ENCODE measurements at regions not wholly inside any gene's neighbourhood (a gene's known extent, or its start where the extent isn't known, plus 50 kb on each side); places are given as distances from the start of the nearest gene placed in this dataset.
A peak's percentile ranks its signal among the peaks of the same experiment; 100 is the strongest.

- DNase-seq, result no peak
These were observed 137.2 kb downstream of the SLC24A2 start for GRCh38 chr9:19651681-19652080.

DNA sequence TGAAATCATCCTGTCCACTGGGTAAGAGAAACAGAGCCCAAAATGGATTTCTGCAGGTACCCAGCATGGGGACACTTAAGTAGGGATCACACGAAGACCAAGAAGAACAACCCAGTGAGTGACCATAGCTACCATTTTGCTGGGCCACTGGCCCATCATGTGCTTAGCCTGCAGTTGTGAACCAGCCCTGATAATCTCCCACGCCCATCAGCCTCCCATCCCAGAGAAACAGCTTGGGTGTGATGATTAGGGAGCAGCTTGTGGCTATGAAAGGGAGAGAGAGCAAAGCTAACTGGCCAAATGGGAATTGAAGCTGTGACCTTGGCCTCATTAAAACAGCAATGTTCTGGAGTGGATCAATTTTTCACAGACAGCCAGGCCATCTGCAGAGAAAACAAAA, 138.5 kb downstream of the SLC24A2 start:
- DNase-seq, result no peak

- DNase-seq, result no peak
These were observed 139.3 kb downstream of the SLC24A2 start for GRCh38 chr9:19649336-19650041.

DNA sequence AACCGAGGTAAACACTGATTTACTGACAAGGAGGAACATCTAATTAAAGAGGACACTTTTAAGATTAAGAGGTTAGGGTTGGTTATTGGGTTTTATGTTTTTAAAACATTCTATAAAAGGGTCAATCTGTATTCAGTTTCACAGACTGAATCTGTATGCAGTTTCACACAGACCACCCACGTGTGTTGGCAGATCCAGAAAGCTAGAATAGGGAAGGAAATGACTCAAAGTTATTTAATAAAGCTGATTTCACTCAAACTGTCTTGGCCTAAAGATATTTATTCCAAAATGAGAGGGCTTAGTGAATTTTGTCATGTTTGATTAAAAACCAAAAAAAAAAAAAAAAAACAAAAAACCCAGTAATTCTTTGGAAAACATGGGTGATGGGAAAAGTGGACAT, 140.2 kb downstream of the SLC24A2 start:
- DNase-seq, result peak; percentile 80

DNA sequence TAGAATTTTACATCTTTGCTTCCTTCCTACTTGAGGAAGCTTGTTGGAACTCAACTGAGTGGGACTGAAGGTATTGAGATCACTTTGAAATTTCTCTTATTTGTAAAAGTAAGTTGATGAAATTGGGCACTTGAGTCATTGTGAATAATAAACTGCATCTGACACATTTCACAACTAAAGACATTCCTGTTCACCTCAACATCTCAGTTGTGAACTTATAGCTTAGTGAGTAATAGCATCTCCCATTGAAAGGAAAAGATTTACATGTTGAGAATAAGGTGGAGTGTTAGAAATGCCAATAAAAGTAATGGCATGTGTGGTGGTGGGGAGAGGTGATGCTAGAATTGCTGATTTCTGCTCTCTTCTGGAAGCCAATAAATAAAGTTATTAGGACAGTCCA, 145.0 kb downstream of the SLC24A2 start:
- no peak for DNase-seq

- DNase-seq, result no peak
These were observed 146.6 kb downstream of the SLC24A2 start for GRCh38 chr9:19642256-19642655.

- DNase-seq, result no peak
These were observed 147.8 kb downstream of the SLC24A2 start for GRCh38 chr9:19641046-19641445.

- no peak for DNase-seq
These were observed 148.8 kb downstream of the SLC24A2 start for GRCh38 chr9:19640014-19640413.

DNA sequence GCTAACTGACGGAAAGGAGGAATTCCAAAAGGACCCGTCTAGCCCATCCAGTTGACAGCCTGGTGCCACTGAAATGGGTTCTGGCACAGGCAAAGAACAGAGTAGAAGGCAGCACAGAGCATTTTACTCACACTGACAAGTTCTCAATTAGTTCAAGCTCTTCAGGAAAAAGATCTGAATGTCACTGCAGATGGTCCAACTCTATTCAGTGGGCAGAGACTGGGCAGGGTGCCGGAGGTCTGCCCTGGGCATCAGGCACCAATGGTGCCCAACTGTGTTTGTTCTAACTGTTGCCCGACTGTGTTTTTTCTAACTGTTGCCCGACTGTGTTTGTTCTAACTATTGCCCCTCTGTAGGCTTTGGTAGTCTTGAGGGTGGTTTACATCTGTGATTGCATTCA, 151.8 kb downstream of the SLC24A2 start:
- DNase-seq, result no peak

GRCh38 chr9:19634881-19635280, 154.0 kb downstream of the SLC24A2 start:
- DNase-seq, result no peak

DNA sequence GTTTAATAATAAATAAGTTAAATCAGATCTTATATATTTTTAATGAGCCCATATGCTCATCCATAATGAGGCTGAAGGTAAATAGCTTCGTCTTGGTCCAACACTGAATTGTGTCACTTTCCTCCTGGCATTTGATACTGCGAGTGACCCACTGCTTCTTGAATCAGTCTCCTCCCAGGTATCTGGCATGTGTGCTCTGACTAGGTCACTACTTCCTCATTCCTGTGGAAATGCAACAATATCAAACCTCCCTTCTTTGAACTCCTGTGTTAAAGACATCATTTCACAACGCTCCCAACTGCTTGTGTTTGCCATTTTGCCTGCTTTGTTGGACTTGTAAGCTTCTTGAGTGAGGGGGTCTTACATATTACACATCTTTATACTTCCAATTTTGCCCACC, 157.7 kb downstream of the SLC24A2 start:
- no peak for DNase-seq

- DNase-seq, result peak; percentile 68
These were observed 158.1 kb downstream of the SLC24A2 start for GRCh38 chr9:19630760-19631159.

DNA sequence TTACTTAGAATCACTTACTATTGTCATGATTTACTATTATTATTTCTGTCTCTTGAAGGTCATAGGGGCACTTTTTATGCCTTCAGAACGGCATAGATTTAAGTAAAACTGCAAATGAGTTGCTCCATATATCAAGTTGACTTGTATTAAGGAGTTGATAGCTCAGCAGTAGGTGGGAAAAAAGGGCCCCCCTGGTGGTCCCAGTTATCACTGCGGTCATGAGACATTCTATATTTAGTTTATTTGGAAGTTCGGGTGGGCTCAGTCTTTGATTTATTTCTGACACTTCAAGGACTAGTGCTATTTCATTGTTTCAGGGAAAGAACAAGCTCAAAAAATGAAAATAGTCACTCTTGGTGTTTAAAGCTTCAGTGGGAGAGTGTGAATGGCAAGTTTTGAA, 159.3 kb downstream of the SLC24A2 start:
- DNase-seq, result no peak

- DNase-seq, result peak; percentile 47
These were observed 163.4 kb downstream of the SLC24A2 start for GRCh38 chr9:19625426-19625825.

DNA sequence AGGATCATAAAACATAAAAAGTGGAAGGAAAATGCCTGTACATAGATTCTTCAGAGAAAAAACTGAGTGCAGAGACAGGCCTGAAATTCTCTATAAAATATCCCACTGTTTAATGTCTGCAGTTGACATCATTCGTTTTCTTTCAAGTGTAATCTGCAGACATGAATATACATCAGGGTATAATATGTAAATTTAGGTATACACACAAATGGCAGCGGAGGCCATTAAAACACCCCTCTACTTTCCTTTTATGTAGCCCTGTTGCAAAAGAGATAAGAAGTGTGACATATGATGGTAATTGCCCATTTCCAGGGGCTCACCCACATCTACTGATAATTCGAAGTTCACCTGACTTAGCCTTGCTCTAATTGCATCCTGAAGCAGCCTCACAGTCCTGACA, 164.3 kb downstream of the SLC24A2 start:
- no peak for DNase-seq

DNA sequence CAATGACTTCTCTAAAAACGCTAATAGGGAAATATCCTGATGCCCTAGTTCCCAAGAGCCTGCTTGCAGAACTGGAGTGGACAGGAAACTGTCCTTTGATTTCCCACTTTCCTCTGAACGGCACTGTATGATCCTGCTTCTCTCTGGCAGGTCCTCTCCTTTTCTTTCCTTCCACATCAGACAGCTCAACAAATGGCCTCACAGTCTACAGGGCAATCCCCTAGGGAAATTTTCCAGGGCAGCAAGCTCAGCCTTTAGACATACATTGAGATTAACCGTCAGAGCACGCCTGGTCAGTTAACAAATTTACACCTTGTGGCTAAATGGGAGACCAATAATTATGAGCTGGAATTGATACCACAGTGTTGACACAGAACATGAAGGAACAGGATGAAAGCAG, 164.9 kb downstream of the SLC24A2 start:
- DNase-seq, result no peak

GRCh38 chr9:19620326-19620725, 168.5 kb downstream of the SLC24A2 start:
- DNase-seq, result no peak

- DNase-seq, result no peak
These were observed 169.6 kb downstream of the SLC24A2 start for GRCh38 chr9:19619221-19619620.

DNA sequence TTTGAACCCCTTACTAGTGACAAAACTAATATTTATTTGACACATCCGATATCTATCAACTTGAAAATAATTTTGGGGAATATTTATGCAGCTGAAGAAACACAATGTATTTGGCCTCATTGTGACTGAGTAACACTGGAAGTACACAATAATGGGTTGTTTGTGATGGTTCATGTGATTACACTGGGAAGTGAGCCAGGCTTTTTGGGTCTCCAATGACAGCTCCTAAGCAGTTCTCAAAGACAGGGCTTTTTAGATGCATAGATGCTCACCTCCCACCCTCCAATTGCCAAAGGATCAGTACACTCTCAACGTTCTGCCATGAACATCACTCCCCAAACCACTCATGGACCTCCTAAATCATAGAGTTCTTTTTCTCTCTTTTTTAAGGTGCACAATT, 170.0 kb downstream of the SLC24A2 start:
- no peak for DNase-seq

DNA sequence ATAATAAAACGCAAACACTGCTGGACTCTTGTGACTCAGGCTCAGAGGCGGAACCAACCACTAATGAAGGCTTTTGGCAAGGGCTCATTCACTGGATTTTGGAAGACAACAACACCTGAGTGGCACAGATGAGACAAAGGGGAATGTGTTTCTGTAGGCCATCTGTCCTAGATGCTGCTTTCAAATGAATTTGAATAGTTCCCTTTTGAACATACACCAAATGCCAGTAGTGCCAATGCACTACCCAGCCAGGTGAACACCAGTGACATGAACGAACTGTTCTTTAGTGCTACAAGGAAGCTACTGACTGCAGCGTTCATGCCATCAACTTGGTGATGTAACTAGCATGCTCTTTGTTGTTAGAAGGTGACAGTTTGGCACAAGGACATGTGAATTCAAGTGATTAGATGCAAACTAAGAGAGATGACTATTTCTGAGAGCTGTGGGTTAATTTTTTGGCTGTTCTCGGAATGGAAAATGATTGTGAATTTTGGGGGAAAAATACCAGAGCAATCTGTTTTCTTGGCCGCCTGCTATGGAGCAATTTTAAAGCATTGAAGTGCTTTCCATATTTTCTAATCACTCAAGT, 173.7 kb downstream of the SLC24A2 start:
- no peak for DNase-seq

DNA sequence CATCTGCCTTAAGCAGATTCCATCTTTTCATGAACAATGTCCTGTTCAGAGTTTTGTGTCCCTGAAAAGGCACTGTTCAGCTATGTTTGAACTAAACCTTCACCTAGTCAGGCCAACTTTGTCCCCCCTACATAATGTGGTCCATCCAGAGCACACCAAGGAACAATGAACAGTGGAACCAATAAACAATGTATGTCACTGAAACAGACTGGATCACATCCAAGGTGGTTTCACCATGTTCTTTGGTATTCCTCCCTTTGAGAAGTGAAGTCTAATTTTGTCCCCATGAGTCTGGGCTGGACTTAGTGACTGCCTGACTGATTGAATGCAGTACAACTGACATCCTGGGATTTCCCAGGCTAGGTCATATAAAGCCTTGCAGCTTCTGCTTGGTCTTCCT, 174.5 kb downstream of the SLC24A2 start:
- no peak for DNase-seq

DNA sequence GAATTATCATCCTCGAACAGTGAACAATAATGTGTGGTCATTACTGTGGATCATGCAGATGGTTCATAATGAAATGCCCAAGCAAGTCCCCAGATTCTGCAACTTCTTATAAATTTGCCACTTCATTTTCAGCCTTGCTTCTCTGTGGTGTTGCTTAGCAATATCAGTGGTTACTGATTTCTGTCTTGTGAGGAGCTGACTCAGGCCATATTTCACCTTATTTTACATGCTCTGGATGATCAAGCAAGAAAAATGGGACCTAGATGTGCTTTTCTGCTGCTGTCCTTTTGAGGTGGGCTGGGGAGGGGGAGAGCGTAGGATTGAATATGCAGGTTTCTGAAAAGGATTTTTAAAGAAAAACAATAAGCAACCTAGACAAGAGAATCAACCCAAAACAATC, 188.3 kb downstream of the SLC24A2 start:
- no peak for DNase-seq

DNA sequence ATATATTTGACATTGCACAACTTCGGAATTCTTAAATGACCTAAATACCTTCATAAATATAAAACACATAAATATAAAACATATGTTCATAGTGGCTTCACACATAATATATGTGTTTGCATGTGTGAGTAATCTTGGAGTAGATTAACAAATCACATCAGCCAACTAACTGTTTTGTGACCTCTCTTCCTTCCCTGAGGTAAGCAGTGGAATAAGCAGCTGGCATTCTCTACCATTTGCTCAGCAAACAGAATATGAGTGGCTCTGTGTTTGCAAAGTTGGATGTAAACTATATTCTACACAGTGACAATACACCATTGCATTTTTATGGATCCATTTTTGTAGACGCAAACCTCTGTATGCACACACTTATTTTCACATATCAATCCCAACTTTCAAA, 189.9 kb downstream of the ACER2 start:
- no peak for DNase-seq

- no peak for DNase-seq
These were observed 188.4 kb downstream of the ACER2 start for GRCh38 chr9:19597176-19597575.

DNA sequence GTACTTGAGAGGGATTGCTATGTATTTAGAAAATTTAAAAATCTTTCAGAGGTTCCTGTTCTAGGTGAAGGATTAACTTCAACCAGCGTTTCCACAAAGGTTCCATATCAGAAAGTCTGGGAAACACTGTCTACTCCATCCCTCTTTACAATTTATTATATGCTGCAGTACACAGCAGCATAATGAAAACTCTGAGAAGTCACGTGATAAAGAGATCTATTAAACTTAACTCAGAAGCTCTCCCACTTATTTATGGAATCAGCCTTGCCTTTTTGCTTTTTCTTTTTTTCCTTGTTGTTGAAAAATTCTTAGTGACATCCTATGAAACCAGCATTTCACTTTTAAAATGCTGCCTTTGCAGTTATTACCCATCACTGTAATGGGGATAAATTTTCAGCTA, 186.2 kb downstream of the ACER2 start:
- DNase-seq, result no peak

Measured in inflammatory macrophage treated with lipopolysaccharide for 4 hours (primary cell).